ENCODE measurements at regions not wholly inside any gene's neighbourhood (a gene's known extent, or its start where the extent isn't known, plus 50 kb on each side); places are given as distances from the start of the nearest gene placed in this dataset.

DNA sequence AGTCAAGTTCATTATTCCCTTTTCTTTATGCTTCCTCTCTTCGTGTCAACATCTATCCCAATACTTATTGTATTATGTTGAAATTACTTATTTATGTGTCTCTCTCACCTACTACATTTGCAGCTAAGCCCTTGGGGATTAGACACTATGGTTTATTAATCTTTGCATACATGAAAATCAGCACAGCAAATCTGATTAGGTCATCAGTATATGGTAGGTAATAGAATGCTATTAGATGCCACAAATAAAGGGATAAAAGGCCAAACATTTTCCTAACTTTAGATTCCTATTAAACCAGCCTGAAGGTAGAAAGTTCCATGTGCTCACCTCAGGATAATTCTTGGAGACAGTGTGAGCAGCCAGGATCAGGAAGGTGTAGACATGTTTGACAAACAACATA lies 490.1 kb upstream of the MPDZ start:
- TF ChIP-seq ZNF445 (CRISPR knock-in tag; IDR thresholded peaks at IDR 0.05; ENCODE audit: low read depth) (no peak), CHD1 (IDR thresholded peaks at IDR 0.05; ENCODE audit: low read length) (no peak), PHB (CRISPR knock-in tag; IDR thresholded peaks at IDR 0.05) (no peak), CCAR2 (IDR thresholded peaks at IDR 0.05; ENCODE audit: low read depth, low read length) (no peak), NCOR1 (IDR thresholded peaks at IDR 0.05) (no peak), LARP7 (IDR thresholded peaks at IDR 0.05) (no peak), ZNF699 (CRISPR knock-in tag; IDR thresholded peaks at IDR 0.05; ENCODE audit: insufficient replicate concordance) (no peak)
- intact Hi-C loops (cut with micrococcal nuclease) = loop anchor here (10.0 kb wide), 1 partner anchor 1145 kb away; the partner anchor contains the start of gene FREM1
- WGBS (ENCODE audit: insufficient coverage, low coverage, missing lambda C conversion rate) = 0% methylated on average over 1 of the region's 1 CpG
- Histone ChIP-seq H3K9ac (ENCODE audit: insufficient read depth in 1 of 2, low read depth in 2 of 2, low read length in 2 of 2) (no peak overlapping the region), H3K9me3 (replicated peaks; ENCODE audit: control insufficient read depth, insufficient read depth, low read depth, low read length) (no peaks in the 10 kb centered on the region), H3K27ac (ENCODE audit: extremely low read depth, low read depth, low read length) (no peak overlapping the region), H3K27me3 (ENCODE audit: control insufficient read depth in 2 of 2, insufficient read depth in 2 of 2, low read length in 2 of 2) (no peaks in the 10 kb centered on the region), H3K36me3 (ENCODE audit: control insufficient read depth, insufficient read depth, low read length) (no peaks in the 10 kb centered on the region), H2AFZ (ENCODE audit: low read depth, low read length) (no peak overlapping the region), H4K20me1 (replicated peaks; ENCODE audit: control insufficient read depth, insufficient read depth, low read length) (no peaks in the 10 kb centered on the region), H3K4me2 (ENCODE audit: insufficient read depth, low read length) (no peak overlapping the region), H3K4me3 (no peak overlapping the region), H3K9me1 (ENCODE audit: control insufficient read depth, insufficient read depth, low read length) (no peaks in the 10 kb centered on the region), H3K4me1 (replicated peaks in 1 of 2; ENCODE audit: control insufficient read depth in 2 of 2, insufficient read depth in 2 of 2, low read length in 2 of 2) (no peaks in the 10 kb centered on the region), H3K79me2 (ENCODE audit: control insufficient read depth, insufficient read depth, low read length) (no peaks in the 10 kb centered on the region)
- FAIRE-seq = no peak
- no peak for ATAC-seq
- CTCF ChIA-PET (ENCODE audit: low intra/inter-chr PET ratio) = no interaction called here
- POLR2A ChIA-PET = no interaction called here
- DNase-seq (ENCODE audit: extremely low read depth in 1 of 4, low spot score in 3 of 4) = no peak
- no TSS peak for BruUV-seq (replicated peaks)
- in situ Hi-C loops (cut with MboI) = no loop called here

DNA sequence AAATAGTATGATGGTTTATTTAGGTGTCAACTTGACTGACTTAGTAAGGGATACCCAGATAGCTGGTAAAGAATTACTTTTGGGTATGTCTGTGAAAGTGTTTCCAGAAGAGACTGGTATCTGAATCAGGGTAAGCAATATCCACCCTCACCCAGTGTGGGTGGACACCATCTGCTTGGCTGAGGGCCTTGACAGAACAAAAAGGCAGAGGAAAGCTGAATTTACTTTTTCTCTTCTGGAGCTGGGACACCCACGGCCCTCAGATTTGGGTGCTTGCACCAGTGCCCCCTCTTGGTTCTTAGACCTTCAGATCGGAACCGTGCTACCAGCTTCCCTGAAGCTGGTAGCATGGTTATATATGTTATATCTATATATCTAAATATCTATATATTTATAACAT lies 489.5 kb upstream of the MPDZ start:
- H3K4me2 ChIP-seq (ENCODE audit: insufficient read depth, low read length) = no peak overlapping the region
- ChIA-PET CTCF (ENCODE audit: low intra/inter-chr PET ratio) (no interaction called here), POLR2A (no interaction called here)
- no peak for TF ChIP-seq MYNN (IDR thresholded peaks at IDR 0.05)
- no peak for TF ChIP-seq MYNN (CRISPR knock-in tag; IDR thresholded peaks at IDR 0.05)
- TF ChIP-seq, protein P1, sequence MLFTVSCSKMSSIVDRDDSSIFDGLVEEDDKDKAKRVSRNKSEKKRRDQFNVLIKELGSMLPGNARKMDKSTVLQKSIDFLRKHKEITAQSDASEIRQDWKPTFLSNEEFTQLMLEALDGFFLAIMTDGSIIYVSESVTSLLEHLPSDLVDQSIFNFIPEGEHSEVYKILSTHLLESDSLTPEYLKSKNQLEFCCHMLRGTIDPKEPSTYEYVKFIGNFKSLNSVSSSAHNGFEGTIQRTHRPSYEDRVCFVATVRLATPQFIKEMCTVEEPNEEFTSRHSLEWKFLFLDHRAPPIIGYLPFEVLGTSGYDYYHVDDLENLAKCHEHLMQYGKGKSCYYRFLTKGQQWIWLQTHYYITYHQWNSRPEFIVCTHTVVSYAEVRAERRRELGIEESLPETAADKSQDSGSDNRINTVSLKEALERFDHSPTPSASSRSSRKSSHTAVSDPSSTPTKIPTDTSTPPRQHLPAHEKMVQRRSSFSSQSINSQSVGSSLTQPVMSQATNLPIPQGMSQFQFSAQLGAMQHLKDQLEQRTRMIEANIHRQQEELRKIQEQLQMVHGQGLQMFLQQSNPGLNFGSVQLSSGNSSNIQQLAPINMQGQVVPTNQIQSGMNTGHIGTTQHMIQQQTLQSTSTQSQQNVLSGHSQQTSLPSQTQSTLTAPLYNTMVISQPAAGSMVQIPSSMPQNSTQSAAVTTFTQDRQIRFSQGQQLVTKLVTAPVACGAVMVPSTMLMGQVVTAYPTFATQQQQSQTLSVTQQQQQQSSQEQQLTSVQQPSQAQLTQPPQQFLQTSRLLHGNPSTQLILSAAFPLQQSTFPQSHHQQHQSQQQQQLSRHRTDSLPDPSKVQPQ (CRISPR knock-in tag; IDR thresholded peaks at IDR 0.05; ENCODE audit: borderline replicate concordance) = no peak
- no peak for TF ChIP-seq GTF2A2 (tag; IDR thresholded peaks at IDR 0.05)
- no peak for TF ChIP-seq TAL1 (IDR thresholded peaks at IDR 0.05)
- TF ChIP-seq SP2 (IDR thresholded peaks at IDR 0.05; ENCODE audit: extremely low read depth, low read depth, low read length, poor library complexity, severe bottlenecking) = no peak
- no peak for TF ChIP-seq BMI1 (IDR thresholded peaks at IDR 0.05; ENCODE audit: low read length)
- no peak for TF ChIP-seq CBX1 (IDR thresholded peaks at IDR 0.05; ENCODE audit: low read depth)
- no peak for TF ChIP-seq HSF4 (CRISPR knock-in tag; IDR thresholded peaks at IDR 0.05; ENCODE audit: borderline replicate concordance)
- TF ChIP-seq, protein P2, sequence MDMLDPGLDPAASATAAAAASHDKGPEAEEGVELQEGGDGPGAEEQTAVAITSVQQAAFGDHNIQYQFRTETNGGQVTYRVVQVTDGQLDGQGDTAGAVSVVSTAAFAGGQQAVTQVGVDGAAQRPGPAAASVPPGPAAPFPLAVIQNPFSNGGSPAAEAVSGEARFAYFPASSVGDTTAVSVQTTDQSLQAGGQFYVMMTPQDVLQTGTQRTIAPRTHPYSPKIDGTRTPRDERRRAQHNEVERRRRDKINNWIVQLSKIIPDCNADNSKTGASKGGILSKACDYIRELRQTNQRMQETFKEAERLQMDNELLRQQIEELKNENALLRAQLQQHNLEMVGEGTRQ (CRISPR knock-in tag; IDR thresholded peaks at IDR 0.05) = no peak

More for the DNA sequence above, 489.5 kb upstream of the MPDZ start:
- H2AFZ ChIP-seq (ENCODE audit: low read depth, low read length) = no peak overlapping the region
- no peaks in the 10 kb centered on the region for H3K79me2 ChIP-seq (ENCODE audit: control insufficient read depth, insufficient read depth, low read length)
- H3K4me1 ChIP-seq (replicated peaks in 1 of 2; ENCODE audit: control insufficient read depth in 2 of 2, insufficient read depth in 2 of 2, low read length in 2 of 2) = no peaks in the 10 kb centered on the region
- H3K27me3 ChIP-seq (ENCODE audit: control insufficient read depth in 2 of 2, insufficient read depth in 2 of 2, low read length in 2 of 2) = no peaks in the 10 kb centered on the region
- no peaks in the 10 kb centered on the region for H3K9me3 ChIP-seq (replicated peaks; ENCODE audit: control insufficient read depth, insufficient read depth, low read depth, low read length)
- 0% methylated on average over 3 of the region's 3 CpGs for WGBS (ENCODE audit: insufficient coverage, low coverage, missing lambda C conversion rate)
- in situ Hi-C loops (cut with MboI) = no loop called here
- no peak for DNase-seq (ENCODE audit: extremely low read depth in 1 of 4, low spot score in 3 of 4)
- H4K20me1 ChIP-seq (replicated peaks; ENCODE audit: control insufficient read depth, insufficient read depth, low read length) = no peaks in the 10 kb centered on the region
- intact Hi-C loops (cut with micrococcal nuclease) = loop anchor here (10.0 kb wide), 1 partner anchor 1146 kb away; the partner anchor contains the start of gene FREM1
- no peaks in the 10 kb centered on the region for H3K36me3 ChIP-seq (ENCODE audit: control insufficient read depth, insufficient read depth, low read length)
- no peak for FAIRE-seq
- no peak overlapping the region for H3K9ac ChIP-seq (ENCODE audit: insufficient read depth in 1 of 2, low read depth in 2 of 2, low read length in 2 of 2)
- H3K27ac ChIP-seq (ENCODE audit: extremely low read depth, low read depth, low read length) = no peak overlapping the region
- no TSS peak for BruUV-seq (replicated peaks)
- ATAC-seq = no peak
- no peaks in the 10 kb centered on the region for H3K9me1 ChIP-seq (ENCODE audit: control insufficient read depth, insufficient read depth, low read length)
- H3K4me3 ChIP-seq = no peak overlapping the region

Data from K562 (cell line).